ENCODE measurements at regions not wholly inside any gene's neighbourhood (a gene's known extent, or its start where the extent isn't known, plus 50 kb on each side); places are given as distances from the start of the nearest gene placed in this dataset.

- TF ChIP-seq POLR2AphosphoS5 (IDR thresholded peaks at IDR 0.05) (no peak), POLR2A (IDR thresholded peaks at IDR 0.05; ENCODE audit: low read depth) (no peak), CTCF (IDR thresholded peaks at IDR 0.05) (no peak), EP300 (IDR thresholded peaks at IDR 0.05) (no peak)
- WGBS: 39% methylated on average over 3 of the region's 3 CpGs
- Histone ChIP-seq H3K9me3 (no peaks in the 10 kb centered on the region), H3K4me3 (no peak overlapping the region), H3K4me1 (peaks cover 5 to 38% (median 34%) of the 10 kb centered on the region in 4 donors), H3K27ac (replicated peaks in 1 of 4) (peak overlapping the region in 3 of 4 donors; percentile 31 to 54 (median 37)), H3K36me3 (peaks cover 0 to 4% (median 0%) of the 10 kb centered on the region in 4 donors), H3K27me3 (no peaks in the 10 kb centered on the region)
- intact Hi-C loops (cut with DNase I): no loop called here
- DNase-seq (ENCODE audit: extremely low spot score): no peak
These were observed 357.9 kb downstream of the KLF12 start for GRCh38 chr13:73776151-73776785.

- Histone ChIP-seq H3K27ac (replicated peaks in 1 of 4) (no peak overlapping the region), H3K9me3 (no peaks in the 10 kb centered on the region), H3K27me3 (no peaks in the 10 kb centered on the region), H3K4me3 (no peak overlapping the region), H3K4me1 (peaks cover 7 to 38% (median 26%) of the 10 kb centered on the region in 4 donors), H3K36me3 (no peaks in the 10 kb centered on the region)
- no peak for TF ChIP-seq EP300 (IDR thresholded peaks at IDR 0.05)
- no peak for TF ChIP-seq POLR2AphosphoS5 (IDR thresholded peaks at IDR 0.05)
- no peak for TF ChIP-seq POLR2A (IDR thresholded peaks at IDR 0.05; ENCODE audit: low read depth)
- no peak for TF ChIP-seq CTCF (IDR thresholded peaks at IDR 0.05)
- intact Hi-C loops (cut with DNase I): no loop called here
- 85% methylated on average over 3 of the region's 3 CpGs for WGBS
- DNase-seq (ENCODE audit: extremely low spot score): no peak
These were observed 361.0 kb downstream of the KLF12 start for GRCh38 chr13:73773168-73773549.

GRCh38 chr13:73772449-73773167 lies 361.6 kb downstream of the KLF12 start:
- no peak for DNase-seq (ENCODE audit: extremely low spot score)
- intact Hi-C loops (cut with DNase I): no loop called here
- H3K4me3 ChIP-seq: no peak overlapping the region
- TF ChIP-seq POLR2AphosphoS5 (IDR thresholded peaks at IDR 0.05) (no peak), CTCF (IDR thresholded peaks at IDR 0.05) (no peak), POLR2A (IDR thresholded peaks at IDR 0.05; ENCODE audit: low read depth) (no peak), EP300 (IDR thresholded peaks at IDR 0.05) (no peak)
- no peaks in the 10 kb centered on the region for H3K9me3 ChIP-seq
- H3K27me3 ChIP-seq: no peaks in the 10 kb centered on the region
- no peaks in the 10 kb centered on the region for H3K36me3 ChIP-seq
- H3K4me1 ChIP-seq: peaks cover 12 to 38% (median 27%) of the 10 kb centered on the region in 4 donors
- no peak overlapping the region for H3K27ac ChIP-seq (replicated peaks in 1 of 4)
- 97% methylated on average over 8 of the region's 8 CpGs for WGBS

- DNase-seq (ENCODE audit: extremely low spot score): no peak
- Histone ChIP-seq H3K4me3 (no peak overlapping the region), H3K27ac (replicated peaks in 1 of 4) (peak overlapping the region; percentile 66 to 83 (median 73)), H3K36me3 (no peaks in the 10 kb centered on the region), H3K27me3 (no peaks in the 10 kb centered on the region), H3K4me1 (peaks cover 34 to 52% (median 40%) of the 10 kb centered on the region in 4 donors), H3K9me3 (no peaks in the 10 kb centered on the region)
- 81% methylated on average over 4 of the region's 4 CpGs for WGBS
- intact Hi-C loops (cut with DNase I): no loop called here
- no peak for TF ChIP-seq POLR2A (IDR thresholded peaks at IDR 0.05; ENCODE audit: low read depth)
- no peak for TF ChIP-seq POLR2AphosphoS5 (IDR thresholded peaks at IDR 0.05)
- peak; percentile 9 to 38 (median 26) for TF ChIP-seq CTCF (IDR thresholded peaks at IDR 0.05)
- no peak for TF ChIP-seq EP300 (IDR thresholded peaks at IDR 0.05)
These were observed 366.4 kb downstream of the KLF12 start for GRCh38 chr13:73767747-73768315.

Data from esophagus muscularis mucosa (tissue), 4 donors.